Prostate gland (tissue), 2 donors: ENCODE measurements at regions not wholly inside any gene's neighbourhood (a gene's known extent, or its start where the extent isn't known, plus 50 kb on each side); places are given as distances from the start of the nearest gene placed in this dataset.

ENCODE experiments used
- DNase-seq: peaks from one replicate; pipeline ENCODE4 v3.0.0-alpha.2; 2019; ENCODE audit warnings: low spot score
- H3K27ac ChIP-seq, 2 donors: fragments of 200-600 bp; sonication (generic); 2 replicates each; pipeline ENCODE4 v1.5.1; 2017 to 2019
- H3K27me3 ChIP-seq: fragments of 200-600 bp; sonication (generic); replicated peaks from 2 replicates; pipeline ENCODE4 v1.5.1; 2019; ENCODE audit not compliant: insufficient read depth
- H3K36me3 ChIP-seq, 2 donors: fragments of 200-600 bp; sonication (generic); 1 replicate in 1 of 2; 2 replicates in 1 of 2; pipeline versions ENCODE4 v1.5.1 to v1.8.1; 2017 to 2019
- H3K4me1 ChIP-seq: fragments of 200-600 bp; sonication (generic); replicated peaks from 2 replicates; pipeline ENCODE4 v1.5.1; 2019
- H3K4me3 ChIP-seq, 2 donors: fragments of 200-600 bp; sonication (generic); 2 replicates each; pipeline ENCODE4 v1.5.1; 2017 to 2019
- H3K9me3 ChIP-seq: fragments of 200-600 bp; sonication (generic); 2 replicates; pipeline ENCODE4 v1.5.1; 2017
- POLR2A ChIP-seq: fragments of 450-650 bp; IDR thresholded peaks from one replicate; pipeline ENCODE4 v1.6.1; 2016; ENCODE audit warnings: antibody characterized with exemption, mild to moderate bottlenecking
- POLR2AphosphoS5 ChIP-seq: sonication (generic); formaldehyde crosslinking; IDR thresholded peaks from one replicate; pipeline ENCODE4 v1.6.1; 2017; ENCODE audit warnings: antibody characterized with exemption
- WGBS: methylation state at CpG from one replicate; pipeline ENCODE4 v1.1.5; 2018; 5-methylcytosine and 5-hydroxymethylcytosine counted together
- intact Hi-C: fragments of 100-400 bp; cut with DNase I; formaldehyde crosslinking; loops from one replicate; pipeline ENCODE4 v1.14.2; 2022
- TF ChIP-seq, protein P1 (sequence below), 4 experiments: fragments of 200-600 bp in 2 of 4; fragments of 450-650 bp in 2 of 4; sonication (generic) in 2 of 4; IDR thresholded peaks; 1 replicate in 3 of 4; 2 replicates in 1 of 4; pipeline ENCODE4 v1.5.1; 2016 to 2019; ENCODE audit warnings: antibody characterized with exemption in 4 of 4, mild to moderate bottlenecking in 2 of 4, moderate library complexity in 2 of 4

DNA sequence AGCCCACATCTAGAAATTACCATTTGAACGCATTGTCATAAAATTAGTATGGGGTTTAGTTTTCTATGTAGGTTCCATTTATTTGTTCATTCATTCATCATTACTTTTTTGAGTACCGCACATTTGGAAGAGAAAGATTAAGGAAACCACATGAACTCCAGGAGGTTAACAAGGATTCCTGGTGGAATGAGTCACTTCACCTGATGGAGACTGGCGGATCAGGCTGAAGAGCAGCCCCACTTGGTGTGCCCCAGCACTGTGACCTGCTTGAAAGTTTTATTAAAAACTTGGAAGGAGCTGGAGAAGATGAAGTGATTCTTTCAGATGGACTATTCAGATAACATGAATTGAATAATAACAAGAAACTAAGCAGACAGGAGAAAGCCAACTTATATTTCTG, 293.6 kb upstream of the CDH11 start:
- WGBS = 79% methylated on average over 3 of the region's 3 CpGs
- Histone ChIP-seq H3K36me3 (no peaks in the 10 kb centered on the region), H3K4me1 (no peaks in the 10 kb centered on the region), H3K4me3 (no peak overlapping the region), H3K27ac (no peak overlapping the region), H3K27me3 (no peaks in the 10 kb centered on the region), H3K9me3 (no peaks in the 10 kb centered on the region)
- TF ChIP-seq POLR2AphosphoS5 = no peak
- TF ChIP-seq, protein P1, sequence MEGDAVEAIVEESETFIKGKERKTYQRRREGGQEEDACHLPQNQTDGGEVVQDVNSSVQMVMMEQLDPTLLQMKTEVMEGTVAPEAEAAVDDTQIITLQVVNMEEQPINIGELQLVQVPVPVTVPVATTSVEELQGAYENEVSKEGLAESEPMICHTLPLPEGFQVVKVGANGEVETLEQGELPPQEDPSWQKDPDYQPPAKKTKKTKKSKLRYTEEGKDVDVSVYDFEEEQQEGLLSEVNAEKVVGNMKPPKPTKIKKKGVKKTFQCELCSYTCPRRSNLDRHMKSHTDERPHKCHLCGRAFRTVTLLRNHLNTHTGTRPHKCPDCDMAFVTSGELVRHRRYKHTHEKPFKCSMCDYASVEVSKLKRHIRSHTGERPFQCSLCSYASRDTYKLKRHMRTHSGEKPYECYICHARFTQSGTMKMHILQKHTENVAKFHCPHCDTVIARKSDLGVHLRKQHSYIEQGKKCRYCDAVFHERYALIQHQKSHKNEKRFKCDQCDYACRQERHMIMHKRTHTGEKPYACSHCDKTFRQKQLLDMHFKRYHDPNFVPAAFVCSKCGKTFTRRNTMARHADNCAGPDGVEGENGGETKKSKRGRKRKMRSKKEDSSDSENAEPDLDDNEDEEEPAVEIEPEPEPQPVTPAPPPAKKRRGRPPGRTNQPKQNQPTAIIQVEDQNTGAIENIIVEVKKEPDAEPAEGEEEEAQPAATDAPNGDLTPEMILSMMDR (IDR thresholded peaks at IDR 0.05) = no peak
- TF ChIP-seq POLR2A = no peak
- intact Hi-C loops = no loop called here
- no peak for DNase-seq

DNA sequence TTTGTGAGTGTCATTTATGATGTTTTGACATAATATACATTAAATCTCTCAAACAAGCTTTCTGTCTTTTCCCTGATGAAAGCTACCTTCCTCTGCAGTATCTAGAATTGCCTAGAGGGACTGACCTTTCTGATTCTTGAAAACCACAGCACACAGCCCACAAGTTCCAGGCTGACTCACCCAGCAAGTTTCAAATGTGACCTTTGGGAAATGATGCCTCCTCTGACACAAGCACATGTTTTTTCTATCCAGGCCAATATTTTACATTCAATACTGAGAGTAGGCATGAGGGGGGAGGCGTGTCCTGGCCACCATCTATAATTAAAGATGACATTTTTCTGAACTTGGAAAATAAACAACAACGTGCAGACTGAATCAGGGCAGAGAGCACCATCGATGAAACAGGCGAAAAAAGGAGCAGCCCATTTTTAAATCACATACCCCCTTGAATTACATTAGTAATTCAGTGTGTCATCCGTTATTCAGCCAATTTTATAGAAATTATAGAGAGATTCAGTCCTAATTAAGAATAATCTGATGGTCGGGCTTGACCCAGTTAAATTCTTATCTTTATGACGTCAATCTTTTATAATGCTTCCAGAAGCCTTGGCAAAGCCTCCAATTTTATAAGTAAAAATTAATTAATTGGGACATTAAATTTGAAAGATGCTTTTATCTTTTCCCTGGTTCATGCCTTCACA, 292.6 kb upstream of the CDH11 start:
- no peak overlapping the region for H3K4me3 ChIP-seq
- H3K9me3 ChIP-seq = no peaks in the 10 kb centered on the region
- no peaks in the 10 kb centered on the region for H3K27me3 ChIP-seq
- DNase-seq = no peak
- TF ChIP-seq, protein P1 (IDR thresholded peaks at IDR 0.05) = no peak
- no peak for TF ChIP-seq POLR2AphosphoS5
- TF ChIP-seq POLR2A = no peak
- 53% methylated on average over 7 of the region's 7 CpGs for WGBS
- H3K36me3 ChIP-seq = no peaks in the 10 kb centered on the region
- H3K27ac ChIP-seq = no peak overlapping the region
- intact Hi-C loops = no loop called here
- no peaks in the 10 kb centered on the region for H3K4me1 ChIP-seq

DNA sequence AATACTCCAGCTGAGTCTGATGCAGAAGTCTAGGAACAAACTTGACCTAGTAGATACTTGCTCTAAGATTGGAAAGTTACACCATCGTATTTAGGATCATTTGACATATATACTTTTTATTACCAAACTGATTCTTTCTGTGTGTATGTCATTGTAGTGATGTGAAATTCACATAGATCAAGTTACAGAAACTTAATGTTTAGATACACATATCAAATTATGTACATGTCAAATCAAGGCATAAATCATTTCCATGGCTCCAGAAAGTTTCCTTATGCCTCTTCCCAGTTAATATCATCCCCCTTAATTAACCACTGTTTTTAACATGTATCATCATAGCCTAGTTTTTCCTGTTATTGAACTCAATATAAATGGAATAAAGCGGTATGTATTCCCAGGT, 292.0 kb upstream of the CDH11 start:
- no peaks in the 10 kb centered on the region for H3K4me1 ChIP-seq
- no peak for TF ChIP-seq POLR2AphosphoS5
- TF ChIP-seq POLR2A = no peak
- TF ChIP-seq, protein P1 (IDR thresholded peaks at IDR 0.05) = no peak
- DNase-seq = no peak
- intact Hi-C loops = no loop called here
- no peaks in the 10 kb centered on the region for H3K27me3 ChIP-seq
- no peak overlapping the region for H3K27ac ChIP-seq
- H3K36me3 ChIP-seq = no peaks in the 10 kb centered on the region
- H3K4me3 ChIP-seq = no peak overlapping the region
- WGBS = 69% methylated on average over 2 of the region's 2 CpGs
- H3K9me3 ChIP-seq = no peaks in the 10 kb centered on the region

DNA sequence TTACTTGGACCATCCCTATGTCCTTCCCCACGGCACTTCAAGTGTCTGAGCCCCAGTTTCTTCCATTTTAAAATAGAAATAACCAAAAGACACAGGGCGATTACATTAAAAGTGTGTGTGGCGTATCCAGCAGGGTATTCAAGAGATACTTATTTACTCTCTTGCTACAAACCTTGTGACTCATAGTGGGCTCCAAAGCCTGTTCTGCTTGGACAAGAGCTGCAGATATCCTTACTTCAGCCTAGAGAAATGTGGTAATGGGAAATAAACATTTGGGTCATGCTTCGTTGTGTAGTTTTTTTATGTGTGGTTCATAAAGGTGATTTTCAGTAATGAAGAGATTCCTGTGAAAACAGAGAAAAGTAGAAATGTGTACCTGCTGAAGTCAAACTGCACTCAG, 288.9 kb upstream of the CDH11 start:
- Histone ChIP-seq H3K4me3 (no peak overlapping the region), H3K36me3 (no peaks in the 10 kb centered on the region), H3K27me3 (no peaks in the 10 kb centered on the region), H3K9me3 (no peaks in the 10 kb centered on the region), H3K4me1 (no peaks in the 10 kb centered on the region), H3K27ac (no peak overlapping the region)
- TF ChIP-seq POLR2AphosphoS5 (no peak), POLR2A (no peak)
- no peak for DNase-seq
- WGBS = 80% methylated on average over 4 of the region's 4 CpGs
- intact Hi-C loops = no loop called here

DNA sequence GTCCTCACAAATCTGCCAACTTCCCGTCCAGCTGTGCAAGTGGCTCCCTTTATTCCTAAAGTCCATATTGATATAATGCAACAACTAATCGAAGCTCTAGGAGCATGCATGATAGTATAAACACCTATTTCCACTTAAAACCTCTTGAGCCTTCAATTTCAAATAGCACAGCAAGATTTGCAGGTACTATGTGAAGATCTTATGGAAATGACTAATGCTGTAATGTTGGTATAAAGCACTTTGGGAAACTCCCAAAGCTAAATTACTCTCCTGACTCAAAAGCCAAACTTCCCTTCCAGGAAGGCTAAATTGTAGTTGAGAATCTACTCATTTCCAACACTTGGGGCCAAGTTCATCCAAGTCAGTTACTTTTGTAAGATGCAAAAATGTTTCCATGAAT, 287.6 kb upstream of the CDH11 start:
- H3K4me1 ChIP-seq = no peaks in the 10 kb centered on the region
- 87% methylated on average over 2 of the region's 2 CpGs for WGBS
- no peak for TF ChIP-seq POLR2A
- no peak for TF ChIP-seq POLR2AphosphoS5
- TF ChIP-seq, protein P1 (IDR thresholded peaks at IDR 0.05) = no peak

More for the DNA sequence above, 287.6 kb upstream of the CDH11 start:
- Histone ChIP-seq H3K4me3 (no peak overlapping the region), H3K9me3 (no peaks in the 10 kb centered on the region), H3K27me3 (no peaks in the 10 kb centered on the region), H3K27ac (no peak overlapping the region), H3K36me3 (no peaks in the 10 kb centered on the region)
- no peak for DNase-seq
- intact Hi-C loops = no loop called here
